HepG2 (cell line): ENCODE measurements at regions not wholly inside any gene's neighbourhood (a gene's known extent, or its start where the extent isn't known, plus 50 kb on each side); places are given as distances from the start of the nearest gene placed in this dataset.

Experiments
- ATAC-seq: fragments of 200-7000 bp; cut with Tn5 transposase; 3 replicates; pipeline ENCODE4 v1.9.1; 2020; ENCODE audit warnings: mild to moderate bottlenecking, moderate library complexity
- BruUV-seq: library from RNA; stranded (reverse); fragments of 400-500 nt; replicated peaks from 2 replicates; lab custom pipeline; 2021; lab: Mats Ljungman, UMichigan
- CTCF ChIA-PET: fragments of 300-600 bp; formaldehyde crosslinking; extraction: SDS; loops from one replicate; lab custom pipeline; 2021; ENCODE audit warnings: low total read pairs, inconsistent platforms, low intra/inter-chr PET ratio; lab: Yijun Ruan, JAX
- POLR2A ChIA-PET: fragments of 350-600 bp; sonication (Branson Sonifier 250); formaldehyde crosslinking; loops from one replicate; lab custom pipeline; 2020; ENCODE audit warnings: antibody characterized with exemption, inconsistent platforms; lab: Yijun Ruan, JAX
- DNase-seq: peaks from one replicate; pipeline ENCODE4 v3.0.0-alpha.2; 2015; ENCODE audit warnings: low spot score
- FAIRE-seq: peaks from 3 replicates; lab custom pipeline; 2011; peaks lifted over from hg19 to GRCh38; lab: Jason Lieb, UNC
- H2AFZ ChIP-seq: one replicate; pipeline ENCODE4 v1.6.1; 2011; ENCODE audit warnings: low read length, inconsistent platforms
- H3K27ac ChIP-seq: fragments of 300-600 bp; 3 replicates; pipeline ENCODE4 v1.8.0; 2011; ENCODE audit warnings: mixed run types, mild to moderate bottlenecking, mixed read lengths, low read length, inconsistent platforms; ENCODE audit not compliant: insufficient read depth; ENCODE audit errors: extremely low read length
- H3K27me3 ChIP-seq, 2 experiments: fragments of 200-600 bp in 1 of 2; 2 replicates in 1 of 2; 3 replicates in 1 of 2; pipeline versions ENCODE4 v1.6.0 to v1.8.0; 2011; ENCODE audit warnings: low read length in 2 of 2, mild to moderate bottlenecking in 2 of 2, moderate library complexity in 2 of 2, inconsistent platforms in 1 of 2; ENCODE audit not compliant: insufficient read depth in 2 of 2, control insufficient read depth in 1 of 2
- H3K36me3 ChIP-seq, 2 experiments: fragments of 200-600 bp in 1 of 2; replicated peaks in 1 of 2; 2 replicates in 1 of 2; 3 replicates in 1 of 2; pipeline versions ENCODE4 v1.5.1 to v1.8.0; 2011; ENCODE audit warnings: low read length in 2 of 2, inconsistent platforms in 1 of 2; ENCODE audit not compliant: insufficient read depth in 2 of 2, control insufficient read depth in 1 of 2
- H3K4me1 ChIP-seq: 2 replicates; pipeline ENCODE4 v1.5.1; 2012; ENCODE audit warnings: low read length, inconsistent platforms; ENCODE audit not compliant: insufficient read depth
- H3K4me2 ChIP-seq: 2 replicates; pipeline ENCODE4 v1.6.0; 2011; ENCODE audit warnings: low read depth, low read length, inconsistent platforms
- H3K4me3 ChIP-seq, 3 experiments: fragments of 200-600 bp in 1 of 3; sonication (generic), shearing (Covaris generic) in 1 of 3; replicated peaks in 1 of 3; 2 replicates each; pipeline ENCODE4 v1.5.1; 2011 to 2016; ENCODE audit warnings: low read length in 3 of 3, inconsistent platforms in 2 of 3, low read depth in 2 of 3, mild to moderate bottlenecking in 2 of 3, control low read depth in 1 of 3, mixed read lengths in 1 of 3; ENCODE audit not compliant: insufficient read depth in 1 of 3
- H3K79me2 ChIP-seq: one replicate; pipeline ENCODE4 v1.6.1; 2011; ENCODE audit warnings: low read length, inconsistent platforms; ENCODE audit not compliant: insufficient read depth
- H3K9ac ChIP-seq: 2 replicates; pipeline ENCODE4 v1.6.0; 2011; ENCODE audit warnings: mild to moderate bottlenecking, low read depth, low read length, inconsistent platforms; ENCODE audit not compliant: insufficient read depth
- H3K9me3 ChIP-seq: 2 replicates; pipeline ENCODE4 v1.5.1; 2012; ENCODE audit warnings: mild to moderate bottlenecking, low read length
- H4K20me1 ChIP-seq: 2 replicates; pipeline ENCODE4 v1.6.0; 2011; ENCODE audit warnings: inconsistent platforms, mild to moderate bottlenecking, low read length, moderate library complexity; ENCODE audit not compliant: insufficient read depth
- CCDC6 ChIP-seq: sonication (generic); formaldehyde crosslinking; IDR thresholded peaks from 2 replicates; pipeline ENCODE4 v1.8.1; 2022; ENCODE audit warnings: mild to moderate bottlenecking, missing genetic modification reagents, moderate library complexity
- CENPT ChIP-seq: sonication (generic); formaldehyde crosslinking; IDR thresholded peaks from 2 replicates; pipeline ENCODE4 v1.8.0; 2022; ENCODE audit warnings: low read depth, mild to moderate bottlenecking, moderate library complexity, missing genetic modification reagents
- HIVEP1 ChIP-seq: sonication (generic); formaldehyde crosslinking; IDR thresholded peaks from 2 replicates; pipeline ENCODE4 v1.4.0; 2020; ENCODE audit warnings: mild to moderate bottlenecking, missing genetic modification reagents
- RXRB ChIP-seq: IDR thresholded peaks from 2 replicates; pipeline ENCODE4 v1.6.1; 2016; ENCODE audit warnings: borderline replicate concordance, missing genetic modification reagents, missing compliant biosample characterization
- SALL1 ChIP-seq: sonication (generic); formaldehyde crosslinking; IDR thresholded peaks from 2 replicates; pipeline ENCODE4 v1.8.0; 2022; ENCODE audit warnings: mild to moderate bottlenecking, missing genetic modification reagents
- ZNF546 ChIP-seq: sonication (generic); formaldehyde crosslinking; conservative IDR thresholded peaks from 2 replicates; pipeline ENCODE4 v1.8.1; 2023; ENCODE audit warnings: mild to moderate bottlenecking, missing genetic modification reagents
- ZNF747 ChIP-seq: sonication (generic); formaldehyde crosslinking; IDR thresholded peaks from 2 replicates; pipeline ENCODE4 v1.8.1; 2023; ENCODE audit warnings: missing genetic modification reagents, mild to moderate bottlenecking, borderline replicate concordance
- ZSCAN12 ChIP-seq: sonication (generic); formaldehyde crosslinking; IDR thresholded peaks from 2 replicates; pipeline ENCODE4 v1.9.0; 2021; ENCODE audit warnings: mild to moderate bottlenecking, missing genetic modification reagents
- WGBS: methylation state at CpG from one replicate; pipeline ENCODE4 v1.1.6; 2017; ENCODE audit warnings: low lambda C conversion rate; 5-methylcytosine and 5-hydroxymethylcytosine counted together
- in situ Hi-C: cut with HindIII; loops from 2 replicates; pipeline ENCODE4 v1.10.0; 2017; ENCODE audit warnings: low pct_unique_long_range_greater_than_20kb; ENCODE audit not compliant: extremely low pct_ligation_motif_present
- intact Hi-C: fragments of 100-400 bp; cut with micrococcal nuclease; formaldehyde crosslinking; loops from one replicate; pipeline ENCODE4 v1.10.0; 2022; ENCODE audit not compliant: unreplicated experiment
- TF ChIP-seq, protein P1 (sequence below): sonication (generic); formaldehyde crosslinking; IDR thresholded peaks from 2 replicates; pipeline ENCODE4 v1.5.1; 2020; ENCODE audit warnings: missing genetic modification reagents, mild to moderate bottlenecking, borderline replicate concordance
- TF ChIP-seq, protein P2 (sequence below): IDR thresholded peaks from 2 replicates; pipeline ENCODE4 v1.6.1; 2016
- TF ChIP-seq, protein P3 (sequence below): sonication (generic); formaldehyde crosslinking; IDR thresholded peaks from 2 replicates; pipeline ENCODE4 v1.4.0; 2020; ENCODE audit warnings: missing genetic modification reagents

DNA sequence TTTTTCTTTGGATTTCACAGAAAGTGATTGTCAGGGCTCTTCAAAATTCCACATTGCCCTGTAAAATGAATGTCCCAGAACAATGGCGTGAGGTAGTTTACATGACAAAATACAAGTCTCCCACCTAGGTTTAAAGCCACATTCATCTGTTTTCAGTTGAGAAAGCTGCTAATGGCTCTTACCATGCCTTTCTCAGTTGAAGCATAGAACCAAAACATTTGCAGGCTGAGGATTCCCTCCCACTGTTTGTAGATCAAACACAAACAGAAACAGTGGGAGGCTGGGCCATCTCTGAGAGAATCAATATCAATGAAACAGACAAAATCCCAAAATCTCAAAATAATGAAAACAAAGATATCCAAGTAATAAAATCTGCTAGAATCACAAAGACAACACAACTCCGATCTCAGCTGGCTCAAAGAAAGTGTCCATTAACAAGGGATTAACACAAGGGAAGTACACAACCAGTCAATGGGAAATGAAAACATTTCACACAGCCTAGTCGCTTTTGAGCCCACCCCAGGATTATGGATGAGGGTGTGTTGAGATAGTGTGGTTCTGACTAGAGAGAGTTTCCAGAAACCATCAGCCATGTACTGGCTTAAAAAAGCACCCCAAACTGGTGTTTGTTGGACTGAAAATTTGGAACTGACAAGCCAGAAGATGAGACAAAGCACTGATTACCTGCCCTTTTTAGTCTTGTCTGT is 54.5 kb upstream of the TMEM260 start:
- Histone ChIP-seq H3K27me3 (peaks cover 0 to 9% of the 10 kb centered on the region in 2 experiments; a peak in 2 of 5 replicates), H3K9me3 (no peaks in the 10 kb centered on the region), H2AFZ (no peak overlapping the region), H3K27ac (no peak overlapping the region), H3K36me3 (no peaks in the 10 kb centered on the region), H3K4me1 (no peaks in the 10 kb centered on the region), H3K9ac (no peak overlapping the region), H3K79me2 (no peaks in the 10 kb centered on the region), H3K4me3 (no peak overlapping the region), H3K4me2 (no peak overlapping the region), H4K20me1 (no peaks in the 10 kb centered on the region)
- no peak for TF ChIP-seq CENPT (CRISPR knock-in tag)
- TF ChIP-seq ZSCAN12 (CRISPR knock-in tag) = no peak
- TF ChIP-seq RXRB (CRISPR knock-in tag) = no peak
- TF ChIP-seq SALL1 (CRISPR knock-in tag) = no peak
- TF ChIP-seq ZNF747 (CRISPR knock-in tag) = no peak
- TF ChIP-seq, protein P1, sequence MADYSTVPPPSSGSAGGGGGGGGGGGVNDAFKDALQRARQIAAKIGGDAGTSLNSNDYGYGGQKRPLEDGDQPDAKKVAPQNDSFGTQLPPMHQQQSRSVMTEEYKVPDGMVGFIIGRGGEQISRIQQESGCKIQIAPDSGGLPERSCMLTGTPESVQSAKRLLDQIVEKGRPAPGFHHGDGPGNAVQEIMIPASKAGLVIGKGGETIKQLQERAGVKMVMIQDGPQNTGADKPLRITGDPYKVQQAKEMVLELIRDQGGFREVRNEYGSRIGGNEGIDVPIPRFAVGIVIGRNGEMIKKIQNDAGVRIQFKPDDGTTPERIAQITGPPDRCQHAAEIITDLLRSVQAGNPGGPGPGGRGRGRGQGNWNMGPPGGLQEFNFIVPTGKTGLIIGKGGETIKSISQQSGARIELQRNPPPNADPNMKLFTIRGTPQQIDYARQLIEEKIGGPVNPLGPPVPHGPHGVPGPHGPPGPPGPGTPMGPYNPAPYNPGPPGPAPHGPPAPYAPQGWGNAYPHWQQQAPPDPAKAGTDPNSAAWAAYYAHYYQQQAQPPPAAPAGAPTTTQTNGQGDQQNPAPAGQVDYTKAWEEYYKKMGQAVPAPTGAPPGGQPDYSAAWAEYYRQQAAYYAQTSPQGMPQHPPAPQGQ (CRISPR knock-in tag) = no peak
- TF ChIP-seq, protein P2, sequence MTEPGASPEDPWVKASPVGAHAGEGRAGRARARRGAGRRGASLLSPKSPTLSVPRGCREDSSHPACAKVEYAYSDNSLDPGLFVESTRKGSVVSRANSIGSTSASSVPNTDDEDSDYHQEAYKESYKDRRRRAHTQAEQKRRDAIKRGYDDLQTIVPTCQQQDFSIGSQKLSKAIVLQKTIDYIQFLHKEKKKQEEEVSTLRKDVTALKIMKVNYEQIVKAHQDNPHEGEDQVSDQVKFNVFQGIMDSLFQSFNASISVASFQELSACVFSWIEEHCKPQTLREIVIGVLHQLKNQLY = no peak
- no peak for TF ChIP-seq ZNF546 (CRISPR knock-in tag)
- TF ChIP-seq, protein P3, sequence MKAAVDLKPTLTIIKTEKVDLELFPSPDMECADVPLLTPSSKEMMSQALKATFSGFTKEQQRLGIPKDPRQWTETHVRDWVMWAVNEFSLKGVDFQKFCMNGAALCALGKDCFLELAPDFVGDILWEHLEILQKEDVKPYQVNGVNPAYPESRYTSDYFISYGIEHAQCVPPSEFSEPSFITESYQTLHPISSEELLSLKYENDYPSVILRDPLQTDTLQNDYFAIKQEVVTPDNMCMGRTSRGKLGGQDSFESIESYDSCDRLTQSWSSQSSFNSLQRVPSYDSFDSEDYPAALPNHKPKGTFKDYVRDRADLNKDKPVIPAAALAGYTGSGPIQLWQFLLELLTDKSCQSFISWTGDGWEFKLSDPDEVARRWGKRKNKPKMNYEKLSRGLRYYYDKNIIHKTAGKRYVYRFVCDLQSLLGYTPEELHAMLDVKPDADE = no peak
- TF ChIP-seq CCDC6 = no peak
- no peak for TF ChIP-seq HIVEP1 (CRISPR knock-in tag)
- 5% methylated on average over 3 of the region's 3 CpGs for WGBS
- in situ Hi-C loops (no loop called here), intact Hi-C loops (no loop called here)
- FAIRE-seq (no peak), ATAC-seq (no peak), DNase-seq (no peak)
- CTCF ChIA-PET = no interaction called here
- BruUV-seq = no TSS peak
- POLR2A ChIA-PET = no interaction called here
